HepG2 (cell line): ENCODE measurements at regions not wholly inside any gene's neighbourhood (a gene's known extent, or its start where the extent isn't known, plus 50 kb on each side); places are given as distances from the start of the nearest gene placed in this dataset.
"Not testable (repeated sequence)": the region's sequence is repeated elsewhere in the genome, so short reads cannot be mapped to it uniquely, and the experiment has no call there.

Source experiments
- ATAC-seq: fragments of 200-7000 bp; cut with Tn5 transposase; 3 replicates; pipeline ENCODE4 v1.9.1; 2020; ENCODE audit warnings: mild to moderate bottlenecking, moderate library complexity
- BruUV-seq: library from RNA; stranded (reverse); fragments of 400-500 nt; replicated peaks from 2 replicates; lab custom pipeline; 2021; lab: Mats Ljungman, UMichigan
- CTCF ChIA-PET: fragments of 300-600 bp; formaldehyde crosslinking; extraction: SDS; loops from one replicate; lab custom pipeline; 2021; ENCODE audit warnings: low total read pairs, inconsistent platforms, low intra/inter-chr PET ratio; lab: Yijun Ruan, JAX
- POLR2A ChIA-PET: fragments of 350-600 bp; sonication (Branson Sonifier 250); formaldehyde crosslinking; loops from one replicate; lab custom pipeline; 2020; ENCODE audit warnings: antibody characterized with exemption, inconsistent platforms; lab: Yijun Ruan, JAX
- DNase-seq: peaks from one replicate; pipeline ENCODE4 v3.0.0-alpha.2; 2015; ENCODE audit warnings: low spot score
- FAIRE-seq: peaks from 3 replicates; lab custom pipeline; 2011; peaks lifted over from hg19 to GRCh38; lab: Jason Lieb, UNC
- H2AFZ ChIP-seq: one replicate; pipeline ENCODE4 v1.6.1; 2011; ENCODE audit warnings: low read length, inconsistent platforms
- H3K27ac ChIP-seq: fragments of 300-600 bp; 3 replicates; pipeline ENCODE4 v1.8.0; 2011; ENCODE audit warnings: mixed run types, mild to moderate bottlenecking, mixed read lengths, low read length, inconsistent platforms; ENCODE audit not compliant: insufficient read depth; ENCODE audit errors: extremely low read length
- H3K27me3 ChIP-seq, 2 experiments: fragments of 200-600 bp in 1 of 2; 2 replicates in 1 of 2; 3 replicates in 1 of 2; pipeline versions ENCODE4 v1.6.0 to v1.8.0; 2011; ENCODE audit warnings: low read length in 2 of 2, mild to moderate bottlenecking in 2 of 2, moderate library complexity in 2 of 2, inconsistent platforms in 1 of 2; ENCODE audit not compliant: insufficient read depth in 2 of 2, control insufficient read depth in 1 of 2
- H3K36me3 ChIP-seq, 2 experiments: fragments of 200-600 bp in 1 of 2; replicated peaks in 1 of 2; 2 replicates in 1 of 2; 3 replicates in 1 of 2; pipeline versions ENCODE4 v1.5.1 to v1.8.0; 2011; ENCODE audit warnings: low read length in 2 of 2, inconsistent platforms in 1 of 2; ENCODE audit not compliant: insufficient read depth in 2 of 2, control insufficient read depth in 1 of 2
- H3K4me1 ChIP-seq: 2 replicates; pipeline ENCODE4 v1.5.1; 2012; ENCODE audit warnings: low read length, inconsistent platforms; ENCODE audit not compliant: insufficient read depth
- H3K4me2 ChIP-seq: 2 replicates; pipeline ENCODE4 v1.6.0; 2011; ENCODE audit warnings: low read depth, low read length, inconsistent platforms
- H3K4me3 ChIP-seq, 3 experiments: fragments of 200-600 bp in 1 of 3; sonication (generic), shearing (Covaris generic) in 1 of 3; replicated peaks in 1 of 3; 2 replicates each; pipeline ENCODE4 v1.5.1; 2011 to 2016; ENCODE audit warnings: low read length in 3 of 3, inconsistent platforms in 2 of 3, low read depth in 2 of 3, mild to moderate bottlenecking in 2 of 3, control low read depth in 1 of 3, mixed read lengths in 1 of 3; ENCODE audit not compliant: insufficient read depth in 1 of 3
- H3K79me2 ChIP-seq: one replicate; pipeline ENCODE4 v1.6.1; 2011; ENCODE audit warnings: low read length, inconsistent platforms; ENCODE audit not compliant: insufficient read depth
- H3K9ac ChIP-seq: 2 replicates; pipeline ENCODE4 v1.6.0; 2011; ENCODE audit warnings: mild to moderate bottlenecking, low read depth, low read length, inconsistent platforms; ENCODE audit not compliant: insufficient read depth
- H3K9me3 ChIP-seq: 2 replicates; pipeline ENCODE4 v1.5.1; 2012; ENCODE audit warnings: mild to moderate bottlenecking, low read length
- H4K20me1 ChIP-seq: 2 replicates; pipeline ENCODE4 v1.6.0; 2011; ENCODE audit warnings: inconsistent platforms, mild to moderate bottlenecking, low read length, moderate library complexity; ENCODE audit not compliant: insufficient read depth
- CREB1 ChIP-seq, 2 experiments: fragments of 450-650 bp in 1 of 2; IDR thresholded peaks; 2 replicates each; pipeline ENCODE4 v1.6.1; 2016 to 2017; ENCODE audit warnings: control low read depth in 1 of 2, mild to moderate bottlenecking in 1 of 2, missing compliant biosample characterization in 1 of 2, missing genetic modification characterization in 1 of 2
- CSRNP1 ChIP-seq: sonication (generic); formaldehyde crosslinking; IDR thresholded peaks from 2 replicates; pipeline ENCODE4 v1.8.1; 2023; ENCODE audit warnings: mild to moderate bottlenecking, missing genetic modification reagents
- ELF1 ChIP-seq: sonication (generic); formaldehyde crosslinking; IDR thresholded peaks from 2 replicates; pipeline ENCODE4 v1.4.0; 2020; ENCODE audit warnings: missing genetic modification reagents
- HCFC1 ChIP-seq: fragments of 150-350 bp; IDR thresholded peaks from 2 replicates; pipeline ENCODE4 v1.6.1; 2014; ENCODE audit warnings: low read depth, low read length
- HDAC6 ChIP-seq: fragments of 200-600 bp; sonication (generic); IDR thresholded peaks from 2 replicates; pipeline ENCODE4 v1.7.0; 2017; ENCODE audit warnings: mild to moderate bottlenecking, antibody characterized with exemption, low read length, low read depth
- HMG20B ChIP-seq: conservative IDR thresholded peaks from 2 replicates; pipeline ENCODE4 v1.6.1; 2016; ENCODE audit warnings: missing genetic modification reagents, missing compliant biosample characterization
- IRF9 ChIP-seq: sonication (generic); formaldehyde crosslinking; IDR thresholded peaks from 2 replicates; pipeline ENCODE4 v1.8.0; 2022; ENCODE audit warnings: missing genetic modification reagents, mild to moderate bottlenecking, borderline replicate concordance
- KAT8 ChIP-seq: IDR thresholded peaks from 2 replicates; pipeline ENCODE4 v1.6.1; 2016; ENCODE audit warnings: missing genetic modification reagents, missing compliant biosample characterization
- PHF8 ChIP-seq: sonication (generic); formaldehyde crosslinking; IDR thresholded peaks from 2 replicates; pipeline ENCODE4 v1.5.0; 2020; ENCODE audit warnings: missing genetic modification reagents
- RBM39 ChIP-seq: fragments of 200-400 bp; formaldehyde crosslinking; IDR thresholded peaks from one replicate; pipeline ENCODE4 v1.6.1; 2018; ENCODE audit warnings: antibody characterized with exemption, mild to moderate bottlenecking, low read depth, low read length; ENCODE audit not compliant: poor library complexity, severe bottlenecking
- ZNF12 ChIP-seq: sonication (generic); formaldehyde crosslinking; IDR thresholded peaks from 2 replicates; pipeline ENCODE4 v1.5.0; 2020; ENCODE audit warnings: missing genetic modification reagents
- ZNF280D ChIP-seq: sonication (generic); formaldehyde crosslinking; IDR thresholded peaks from 2 replicates; pipeline ENCODE4 v1.5.1; 2020; ENCODE audit warnings: mild to moderate bottlenecking, missing genetic modification reagents
- ZNF44 ChIP-seq: sonication (generic); formaldehyde crosslinking; IDR thresholded peaks from 2 replicates; pipeline ENCODE4 v1.5.1; 2020; ENCODE audit warnings: mild to moderate bottlenecking, missing genetic modification reagents
- ZZZ3 ChIP-seq: sonication (generic); formaldehyde crosslinking; IDR thresholded peaks from 2 replicates; pipeline ENCODE4 v1.4.0; 2020; ENCODE audit warnings: missing genetic modification reagents, mild to moderate bottlenecking, borderline replicate concordance
- WGBS: methylation state at CpG from one replicate; pipeline ENCODE4 v1.1.6; 2017; ENCODE audit warnings: low lambda C conversion rate; 5-methylcytosine and 5-hydroxymethylcytosine counted together
- in situ Hi-C: cut with HindIII; loops from 2 replicates; pipeline ENCODE4 v1.10.0; 2017; ENCODE audit warnings: low pct_unique_long_range_greater_than_20kb; ENCODE audit not compliant: extremely low pct_ligation_motif_present
- intact Hi-C: fragments of 100-400 bp; cut with micrococcal nuclease; formaldehyde crosslinking; loops from one replicate; pipeline ENCODE4 v1.10.0; 2022; ENCODE audit not compliant: unreplicated experiment

GRCh38 chr6:133093211-133093610 lies 147.9 kb upstream of the EYA4 start:
- WGBS, result 34% methylated on average over 3 of the region's 3 CpGs
- BruUV-seq, H3K4me3 ChIP-seq, CTCF ChIA-PET, H3K79me2 ChIP-seq, H4K20me1 ChIP-seq, H3K4me2 ChIP-seq, H3K27ac ChIP-seq, H2AFZ ChIP-seq, H3K36me3 ChIP-seq, H3K27me3 ChIP-seq, intact Hi-C loops, H3K9ac ChIP-seq, H3K9me3 ChIP-seq, POLR2A ChIA-PET, DNase-seq, H3K4me1 ChIP-seq, ATAC-seq, in situ Hi-C loops, FAIRE-seq: not testable (repeated sequence)

- intact Hi-C loops, result no loop called here
- Histone ChIP-seq H3K4me3 (no peak overlapping the region), H3K4me1 (peaks cover 3% of the 10 kb centered on the region), H3K27me3 (no peaks in the 10 kb centered on the region; a peak in 1 of 5 replicates), H3K79me2 (no peaks in the 10 kb centered on the region), H2AFZ (no peak overlapping the region), H4K20me1 (no peaks in the 10 kb centered on the region), H3K9ac (no peak overlapping the region), H3K36me3 (no peaks in the 10 kb centered on the region), H3K4me2 (no peak overlapping the region), H3K27ac (no peak overlapping the region), H3K9me3 (no peaks in the 10 kb centered on the region)
- DNase-seq (no peak), FAIRE-seq (no peak), ATAC-seq (no peak)
- in situ Hi-C loops, result no loop called here
- 45% methylated on average over 3 of the region's 3 CpGs for WGBS
- ChIA-PET CTCF (no interaction called here), POLR2A (no interaction called here)
- no TSS peak for BruUV-seq
- TF ChIP-seq HMG20B (CRISPR knock-in tag) (no peak), ZZZ3 (CRISPR knock-in tag) (no peak), IRF9 (CRISPR knock-in tag) (no peak), ELF1 (CRISPR knock-in tag) (no peak), CSRNP1 (CRISPR knock-in tag) (no peak), CREB1 (IDR thresholded peaks at IDR 0.05) (no peak), CREB1 (CRISPR knock-in tag; IDR thresholded peaks at IDR 0.05) (no peak), HCFC1 (no peak), PHF8 (CRISPR knock-in tag) (no peak), ZNF44 (CRISPR knock-in tag) (no peak), HDAC6 (no peak), ZNF12 (no peak), RBM39 (no peak), KAT8 (no peak), ZNF280D (CRISPR knock-in tag) (no peak)
Observed at GRCh38 chr6:133093956-133094355, 147.2 kb upstream of the EYA4 start.
